SK-N-SH (cell line): ENCODE measurements at regions not wholly inside any gene's neighbourhood (a gene's known extent, or its start where the extent isn't known, plus 50 kb on each side); places are given as distances from the start of the nearest gene placed in this dataset.

Experiments
- CTCF ChIA-PET: fragments of 300-600, 350-600 bp; formaldehyde crosslinking; extraction: SDS; loops from one replicate; lab custom pipeline; 2021; lab: Yijun Ruan, JAX
- POLR2A ChIA-PET: fragments of 350-600 bp; sonication (Branson Sonifier 250); formaldehyde crosslinking; extraction: SDS; loops from one replicate; lab custom pipeline; 2020; ENCODE audit warnings: antibody characterized with exemption, inconsistent platforms; lab: Yijun Ruan, JAX
- DNase-seq: peaks from one replicate; pipeline ENCODE4 v3.0.0; 2012
- H2AFZ ChIP-seq: fragments of 200-600 bp; sonication (generic); 2 replicates; pipeline ENCODE4 v1.8.1; 2016; ENCODE audit warnings: antibody characterized with exemption, mild to moderate bottlenecking, low read depth
- H3F3A ChIP-seq: fragments of 200-600 bp; sonication (generic); replicated peaks from 2 replicates; pipeline ENCODE3; 2016; ENCODE audit warnings: antibody characterized with exemption, mild to moderate bottlenecking; ENCODE audit not compliant: insufficient read depth
- H3K27ac ChIP-seq, 2 experiments: fragments of 200-500 bp in 1 of 2; fragments of 200-600 bp in 1 of 2; sonication (Bioruptor generic) in 1 of 2; sonication (generic), shearing (Covaris generic) in 1 of 2; 2 replicates each; pipeline versions ENCODE4 v1.5.1 to v1.6.1; 2014 to 2016; ENCODE audit warnings: low read depth in 2 of 2, inconsistent platforms in 1 of 2, low read length in 1 of 2, mild to moderate bottlenecking in 1 of 2, mixed read lengths in 1 of 2
- H3K27me3 ChIP-seq: fragments of 200-600 bp; sonication (generic), shearing (Covaris generic); 2 replicates; pipeline ENCODE4 v1.6.1; 2016; ENCODE audit warnings: mixed run types; ENCODE audit not compliant: insufficient read depth
- H3K36me3 ChIP-seq, 2 experiments: fragments of 200-500 bp in 1 of 2; fragments of 200-600 bp in 1 of 2; sonication (Bioruptor generic) in 1 of 2; sonication (generic) in 1 of 2; replicated peaks in 1 of 2; 2 replicates each; pipeline versions ENCODE3 to v1.5.1; 2014 to 2016; ENCODE audit warnings: low read length in 1 of 2, mild to moderate bottlenecking in 1 of 2; ENCODE audit not compliant: insufficient read depth in 2 of 2, control insufficient read depth in 1 of 2
- H3K4me1 ChIP-seq, 2 experiments: fragments of 200-500 bp in 1 of 2; fragments of 200-600 bp in 1 of 2; sonication (Bioruptor generic) in 1 of 2; sonication (generic), shearing (Covaris generic) in 1 of 2; 2 replicates each; pipeline versions ENCODE4 v1.5.1 to v1.6.1; 2014 to 2016; ENCODE audit warnings: low read depth in 1 of 2, low read length in 1 of 2, mixed run types in 1 of 2; ENCODE audit not compliant: insufficient read depth in 2 of 2, control insufficient read depth in 1 of 2
- H3K4me2 ChIP-seq: fragments of 200-600 bp; sonication (generic), shearing (Covaris generic); 2 replicates; pipeline ENCODE4 v1.6.1; 2017; ENCODE audit warnings: mixed run types
- H3K4me3 ChIP-seq, 2 experiments: fragments of 200-500 bp in 1 of 2; fragments of 200-600 bp in 1 of 2; sonication (Bioruptor generic) in 1 of 2; sonication (generic), shearing (Covaris generic) in 1 of 2; 2 replicates each; pipeline versions ENCODE4 v1.5.1 to v1.8.1; 2014 to 2016; ENCODE audit warnings: low read depth in 2 of 2, inconsistent platforms in 1 of 2, low read length in 1 of 2, mild to moderate bottlenecking in 1 of 2, mixed read lengths in 1 of 2, moderate library complexity in 1 of 2
- H3K79me2 ChIP-seq: fragments of 200-600 bp; sonication (generic); 2 replicates; pipeline ENCODE4 v1.8.1; 2017; ENCODE audit warnings: mild to moderate bottlenecking; ENCODE audit not compliant: insufficient read depth
- H3K9ac ChIP-seq: fragments of 200-600 bp; sonication (generic); 2 replicates; pipeline ENCODE4 v1.6.1; 2017; ENCODE audit warnings: mixed run types
- H3K9me2 ChIP-seq: fragments of 200-600 bp; sonication (generic); 2 replicates; pipeline ENCODE4 v1.6.1; 2017; ENCODE audit warnings: mixed run types
- H3K9me3 ChIP-seq: fragments of 200-600 bp; sonication (generic); 2 replicates; pipeline ENCODE4 v1.6.1; 2017; ENCODE audit warnings: mixed run types, mild to moderate bottlenecking, moderate library complexity
- H4K20me1 ChIP-seq: fragments of 200-600 bp; sonication (generic); 2 replicates; pipeline ENCODE4 v1.6.1; 2017; ENCODE audit warnings: mild to moderate bottlenecking, mixed run types; ENCODE audit not compliant: insufficient read depth
- EP300 ChIP-seq, 2 experiments: IDR thresholded peaks; 2 replicates each; pipeline versions ENCODE4 v1.4.0 to v1.6.1; 2012; ENCODE audit warnings: borderline replicate concordance in 1 of 2, low read depth in 1 of 2, low read length in 1 of 2
- FOXJ3 ChIP-seq: sonication (generic); formaldehyde crosslinking; IDR thresholded peaks from 2 replicates; pipeline ENCODE4 v1.5.1; 2020; ENCODE audit warnings: mild to moderate bottlenecking, missing genetic modification reagents
- FOXM1 ChIP-seq: IDR thresholded peaks from 2 replicates; pipeline ENCODE4 v1.4.0; 2012; ENCODE audit warnings: low read depth, mild to moderate bottlenecking
- GABPA ChIP-seq: IDR thresholded peaks from 2 replicates; pipeline ENCODE4 v1.4.0; 2012; ENCODE audit warnings: low read depth, mild to moderate bottlenecking
- GATA2 ChIP-seq: sonication (generic); formaldehyde crosslinking; IDR thresholded peaks from 2 replicates; pipeline ENCODE4 v1.5.0; 2020; ENCODE audit warnings: mild to moderate bottlenecking, missing genetic modification reagents
- IRF3 ChIP-seq: fragments of 150-350 bp; IDR thresholded peaks from 2 replicates; pipeline ENCODE4 v1.6.1; 2016; ENCODE audit warnings: mild to moderate bottlenecking, low read depth, low read length
- MAX ChIP-seq: IDR thresholded peaks from 2 replicates; pipeline ENCODE4 v1.4.0; 2012; ENCODE audit warnings: low read depth
- MEF2A ChIP-seq: IDR thresholded peaks from 2 replicates; pipeline ENCODE4 v1.4.0; 2012; ENCODE audit warnings: low read depth, borderline replicate concordance
- NFIC ChIP-seq: IDR thresholded peaks from 2 replicates; pipeline ENCODE4 v1.4.0; 2012; ENCODE audit warnings: borderline replicate concordance
- NRF1 ChIP-seq: IDR thresholded peaks from 2 replicates; pipeline ENCODE4 v1.6.1; 2012; ENCODE audit warnings: low read depth, mild to moderate bottlenecking, low read length
- POLR2AphosphoS5 ChIP-seq: IDR thresholded peaks from 2 replicates; pipeline ENCODE4 v1.6.1; 2012; ENCODE audit warnings: low read depth, low read length
- RFX5 ChIP-seq: IDR thresholded peaks from 2 replicates; pipeline ENCODE4 v1.6.1; 2012; ENCODE audit warnings: mild to moderate bottlenecking, improper control_type of control experiment, low read length
- SIN3A ChIP-seq: IDR thresholded peaks from 2 replicates; pipeline ENCODE4 v1.6.1; 2012; ENCODE audit warnings: low read depth, mild to moderate bottlenecking, low read length, moderate library complexity, borderline replicate concordance
- SMC3 ChIP-seq: IDR thresholded peaks from 2 replicates; pipeline ENCODE4 v1.6.1; 2012; ENCODE audit warnings: low read depth, low read length, improper control_type of control experiment
- TAF1 ChIP-seq: IDR thresholded peaks from 2 replicates; pipeline ENCODE4 v1.6.1; 2012; ENCODE audit warnings: low read depth, mild to moderate bottlenecking, low read length, moderate library complexity, borderline replicate concordance
- TCF12 ChIP-seq: IDR thresholded peaks from 2 replicates; pipeline ENCODE4 v1.4.0; 2012
- WGBS: methylation state at CpG from one replicate; pipeline ENCODE4 v1.1.6; 2017; ENCODE audit warnings: low lambda C conversion rate; 5-methylcytosine and 5-hydroxymethylcytosine counted together
- TF ChIP-seq, protein P1 (sequence below): IDR thresholded peaks from 2 replicates; pipeline ENCODE4 v1.6.1; 2012; ENCODE audit warnings: mild to moderate bottlenecking, low read depth, low read length, moderate library complexity
- TF ChIP-seq, protein P2 (sequence below): IDR thresholded peaks from 2 replicates; pipeline ENCODE4 v1.4.0; 2012; ENCODE audit warnings: low read depth, borderline replicate concordance

DNA sequence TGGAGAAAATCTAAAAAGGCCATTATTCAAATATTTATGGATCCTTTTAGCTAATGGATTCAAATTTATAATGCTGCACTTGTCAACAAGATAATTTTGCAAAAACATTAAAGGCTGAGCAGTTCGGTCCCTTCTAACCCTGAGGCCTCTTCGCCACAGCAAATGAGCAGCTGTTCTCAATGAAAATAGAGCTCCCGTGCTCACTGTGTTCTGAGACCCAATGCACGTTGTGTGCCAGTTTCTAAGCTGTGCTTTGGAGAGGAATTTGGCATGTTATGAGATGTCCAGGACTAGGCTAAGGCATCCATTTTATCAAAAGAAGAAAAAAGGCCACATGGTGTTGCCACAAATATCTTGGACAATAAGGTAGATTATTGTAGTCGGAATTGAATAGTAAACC is 220.1 kb upstream of the TSHZ2 start:
- DNase-seq = no peak
- ChIA-PET CTCF (interaction anchor here (1.2 kb wide), 1 partner anchor 796 kb away, joined by 3 read pairs; no protein-coding TSS in a partner anchor), POLR2A (no interaction called here)
- Histone ChIP-seq H3K27ac (no peak overlapping the region; a peak in 1 of 4 replicates), H3K36me3 (no peaks in the 10 kb centered on the region), H3K9ac (no peak overlapping the region), H4K20me1 (no peaks in the 10 kb centered on the region), H3K4me3 (no peak overlapping the region), H3F3A (no peaks in the 10 kb centered on the region), H3K4me1 (peaks cover 0 to 10% of the 10 kb centered on the region in 2 experiments; a peak in 2 of 4 replicates), H2AFZ (no peak overlapping the region), H3K27me3 (no peaks in the 10 kb centered on the region), H3K4me2 (no peak overlapping the region), H3K9me3 (no peaks in the 10 kb centered on the region), H3K79me2 (no peaks in the 10 kb centered on the region), H3K9me2 (no peaks in the 10 kb centered on the region)
- no peak for TF ChIP-seq GABPA
- no peak for TF ChIP-seq TAF1
- no peak for TF ChIP-seq SIN3A
- 30% methylated on average over 5 of the region's 5 CpGs for WGBS

DNA sequence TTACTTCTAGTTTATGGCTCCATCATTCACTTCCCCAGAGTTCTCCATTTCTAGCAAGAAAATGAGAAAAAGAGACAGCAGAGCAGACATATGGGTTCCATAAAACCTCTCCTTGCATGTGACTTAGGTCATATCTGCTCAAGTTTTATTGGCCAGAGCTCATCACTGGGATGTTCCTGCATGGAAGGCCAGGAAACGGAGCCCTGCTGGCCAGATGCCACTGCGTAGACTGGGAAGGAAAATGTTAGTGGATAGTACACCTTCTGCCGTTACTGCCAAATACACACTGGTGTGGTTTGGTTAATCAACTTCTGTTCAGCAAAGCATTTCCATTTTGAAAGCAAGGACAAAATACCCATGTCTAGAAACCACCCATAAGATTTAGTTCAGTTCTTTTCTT is 220.6 kb upstream of the TSHZ2 start:
- POLR2A ChIA-PET = no interaction called here
- H3K27ac ChIP-seq = no peak overlapping the region
- H3K4me1 ChIP-seq = peaks cover 0 to 14% of the 10 kb centered on the region in 2 experiments; a peak in 2 of 4 replicates
- no peak overlapping the region for H3K4me3 ChIP-seq
- H3K79me2 ChIP-seq = no peaks in the 10 kb centered on the region
- CTCF ChIA-PET = no interaction called here
- no peak overlapping the region for H3K9ac ChIP-seq
- H3F3A ChIP-seq = no peaks in the 10 kb centered on the region
- TF ChIP-seq NFIC (no peak), TCF12 (no peak), MEF2A (no peak), POLR2AphosphoS5 (no peak), GATA2 (CRISPR knock-in tag) (no peak), FOXM1 (no peak), FOXJ3 (CRISPR knock-in tag) (no peak), SMC3 (no peak), NRF1 (no peak), EP300 (IDR thresholded peaks at IDR 0.05; ENCODE audit: borderline replicate concordance in 1 of 2, low read depth in 1 of 2, low read length in 1 of 2) (no peak), MAX (no peak), TAF1 (no peak), RFX5 (no peak), IRF3 (no peak)
- TF ChIP-seq, protein P1, sequence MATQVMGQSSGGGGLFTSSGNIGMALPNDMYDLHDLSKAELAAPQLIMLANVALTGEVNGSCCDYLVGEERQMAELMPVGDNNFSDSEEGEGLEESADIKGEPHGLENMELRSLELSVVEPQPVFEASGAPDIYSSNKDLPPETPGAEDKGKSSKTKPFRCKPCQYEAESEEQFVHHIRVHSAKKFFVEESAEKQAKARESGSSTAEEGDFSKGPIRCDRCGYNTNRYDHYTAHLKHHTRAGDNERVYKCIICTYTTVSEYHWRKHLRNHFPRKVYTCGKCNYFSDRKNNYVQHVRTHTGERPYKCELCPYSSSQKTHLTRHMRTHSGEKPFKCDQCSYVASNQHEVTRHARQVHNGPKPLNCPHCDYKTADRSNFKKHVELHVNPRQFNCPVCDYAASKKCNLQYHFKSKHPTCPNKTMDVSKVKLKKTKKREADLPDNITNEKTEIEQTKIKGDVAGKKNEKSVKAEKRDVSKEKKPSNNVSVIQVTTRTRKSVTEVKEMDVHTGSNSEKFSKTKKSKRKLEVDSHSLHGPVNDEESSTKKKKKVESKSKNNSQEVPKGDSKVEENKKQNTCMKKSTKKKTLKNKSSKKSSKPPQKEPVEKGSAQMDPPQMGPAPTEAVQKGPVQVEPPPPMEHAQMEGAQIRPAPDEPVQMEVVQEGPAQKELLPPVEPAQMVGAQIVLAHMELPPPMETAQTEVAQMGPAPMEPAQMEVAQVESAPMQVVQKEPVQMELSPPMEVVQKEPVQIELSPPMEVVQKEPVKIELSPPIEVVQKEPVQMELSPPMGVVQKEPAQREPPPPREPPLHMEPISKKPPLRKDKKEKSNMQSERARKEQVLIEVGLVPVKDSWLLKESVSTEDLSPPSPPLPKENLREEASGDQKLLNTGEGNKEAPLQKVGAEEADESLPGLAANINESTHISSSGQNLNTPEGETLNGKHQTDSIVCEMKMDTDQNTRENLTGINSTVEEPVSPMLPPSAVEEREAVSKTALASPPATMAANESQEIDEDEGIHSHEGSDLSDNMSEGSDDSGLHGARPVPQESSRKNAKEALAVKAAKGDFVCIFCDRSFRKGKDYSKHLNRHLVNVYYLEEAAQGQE = no peak
- TF ChIP-seq, protein P2, sequence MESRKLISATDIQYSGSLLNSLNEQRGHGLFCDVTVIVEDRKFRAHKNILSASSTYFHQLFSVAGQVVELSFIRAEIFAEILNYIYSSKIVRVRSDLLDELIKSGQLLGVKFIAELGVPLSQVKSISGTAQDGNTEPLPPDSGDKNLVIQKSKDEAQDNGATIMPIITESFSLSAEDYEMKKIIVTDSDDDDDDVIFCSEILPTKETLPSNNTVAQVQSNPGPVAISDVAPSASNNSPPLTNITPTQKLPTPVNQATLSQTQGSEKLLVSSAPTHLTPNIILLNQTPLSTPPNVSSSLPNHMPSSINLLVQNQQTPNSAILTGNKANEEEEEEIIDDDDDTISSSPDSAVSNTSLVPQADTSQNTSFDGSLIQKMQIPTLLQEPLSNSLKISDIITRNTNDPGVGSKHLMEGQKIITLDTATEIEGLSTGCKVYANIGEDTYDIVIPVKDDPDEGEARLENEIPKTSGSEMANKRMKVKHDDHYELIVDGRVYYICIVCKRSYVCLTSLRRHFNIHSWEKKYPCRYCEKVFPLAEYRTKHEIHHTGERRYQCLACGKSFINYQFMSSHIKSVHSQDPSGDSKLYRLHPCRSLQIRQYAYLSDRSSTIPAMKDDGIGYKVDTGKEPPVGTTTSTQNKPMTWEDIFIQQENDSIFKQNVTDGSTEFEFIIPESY = no peak
- DNase-seq = no peak
- no peak overlapping the region for H3K4me2 ChIP-seq
- no peaks in the 10 kb centered on the region for H3K9me3 ChIP-seq
- no peaks in the 10 kb centered on the region for H3K27me3 ChIP-seq
- no peaks in the 10 kb centered on the region for H3K36me3 ChIP-seq
- H4K20me1 ChIP-seq = no peaks in the 10 kb centered on the region
- 63% methylated on average over 3 of the region's 3 CpGs for WGBS
- no peak overlapping the region for H2AFZ ChIP-seq
- H3K9me2 ChIP-seq = no peaks in the 10 kb centered on the region
